Chondrocyte (in vitro differentiated cells): ENCODE measurements at regions not wholly inside any gene's neighbourhood (a gene's known extent, or its start where the extent isn't known, plus 50 kb on each side); places are given as distances from the start of the nearest gene placed in this dataset.

Experiments used
- DNase-seq: peaks from one replicate; pipeline ENCODE4 v3.0.0; 2021; ENCODE audit warnings: mixed read lengths, low spot score
- H3K27ac Mint-ChIP-seq: one replicate; pipeline ENCODE4 v1.8.0; 2021; ENCODE audit warnings: mild to moderate bottlenecking, moderate library complexity, mixed read lengths; ENCODE audit not compliant: unreplicated experiment
- H3K27me3 Mint-ChIP-seq: 2 replicates; pipeline ENCODE4 v1.8.0; 2021; ENCODE audit warnings: low read depth, mixed read lengths
- H3K36me3 Mint-ChIP-seq: 2 replicates; pipeline ENCODE4 v1.8.0; 2021; ENCODE audit warnings: low read depth, mixed read lengths
- H3K4me1 Mint-ChIP-seq: 2 replicates; pipeline ENCODE4 v1.8.0; 2021; ENCODE audit warnings: low read depth, mild to moderate bottlenecking, mixed read lengths
- H3K4me3 Mint-ChIP-seq: one replicate; pipeline ENCODE4 v1.8.0; 2021; ENCODE audit warnings: mild to moderate bottlenecking, moderate library complexity, mixed read lengths; ENCODE audit not compliant: unreplicated experiment
- H3K9me3 Mint-ChIP-seq: 2 replicates; pipeline ENCODE4 v1.8.0; 2021; ENCODE audit warnings: low read depth, mixed read lengths
- CTCF ChIP-seq: fragments of 200-600 bp; sonication (generic); IDR thresholded peaks from 2 replicates; pipeline ENCODE4 v1.5.0; 2021; ENCODE audit warnings: antibody characterized with exemption, mild to moderate bottlenecking, moderate library complexity

GRCh38 chr1:114278911-114279310, 125.2 kb upstream of the SYT6 start:
- peaks cover 9% of the 10 kb centered on the region for H3K9me3 Mint-ChIP-seq
- DNase-seq: no peak
- peaks cover 2% of the 10 kb centered on the region for H3K36me3 Mint-ChIP-seq
- peaks cover 25% of the 10 kb centered on the region for H3K27me3 Mint-ChIP-seq
- no peaks in the 10 kb centered on the region for H3K4me1 Mint-ChIP-seq
- no peak for TF ChIP-seq CTCF
- H3K4me3 Mint-ChIP-seq: no peak overlapping the region
- H3K27ac Mint-ChIP-seq: no peak overlapping the region

DNA sequence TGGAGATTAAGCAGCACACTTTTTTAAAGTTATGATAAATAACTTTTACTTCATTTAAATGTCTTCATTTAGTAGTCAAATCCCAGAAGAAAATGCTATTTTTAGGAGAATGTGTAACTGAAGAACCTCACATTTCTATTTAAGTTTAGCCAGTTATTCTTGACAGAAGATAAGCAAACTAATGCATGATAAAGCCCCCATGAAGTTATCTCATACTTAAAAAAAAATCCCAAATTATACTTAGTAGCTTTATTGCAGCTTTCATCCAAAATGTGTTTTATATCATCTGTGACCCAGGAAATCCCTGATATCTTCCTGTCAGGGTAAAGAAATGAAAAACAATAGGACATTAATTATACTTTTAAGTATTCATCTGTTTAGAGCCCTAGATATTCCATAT, 124.8 kb upstream of the SYT6 start:
- H3K9me3 Mint-ChIP-seq: peaks cover 9% of the 10 kb centered on the region
- H3K36me3 Mint-ChIP-seq: peaks cover 2% of the 10 kb centered on the region
- TF ChIP-seq CTCF: no peak
- H3K4me3 Mint-ChIP-seq: no peak overlapping the region
- no peak overlapping the region for H3K27ac Mint-ChIP-seq
- H3K27me3 Mint-ChIP-seq: peaks cover 25% of the 10 kb centered on the region
- no peaks in the 10 kb centered on the region for H3K4me1 Mint-ChIP-seq
- DNase-seq: no peak

DNA sequence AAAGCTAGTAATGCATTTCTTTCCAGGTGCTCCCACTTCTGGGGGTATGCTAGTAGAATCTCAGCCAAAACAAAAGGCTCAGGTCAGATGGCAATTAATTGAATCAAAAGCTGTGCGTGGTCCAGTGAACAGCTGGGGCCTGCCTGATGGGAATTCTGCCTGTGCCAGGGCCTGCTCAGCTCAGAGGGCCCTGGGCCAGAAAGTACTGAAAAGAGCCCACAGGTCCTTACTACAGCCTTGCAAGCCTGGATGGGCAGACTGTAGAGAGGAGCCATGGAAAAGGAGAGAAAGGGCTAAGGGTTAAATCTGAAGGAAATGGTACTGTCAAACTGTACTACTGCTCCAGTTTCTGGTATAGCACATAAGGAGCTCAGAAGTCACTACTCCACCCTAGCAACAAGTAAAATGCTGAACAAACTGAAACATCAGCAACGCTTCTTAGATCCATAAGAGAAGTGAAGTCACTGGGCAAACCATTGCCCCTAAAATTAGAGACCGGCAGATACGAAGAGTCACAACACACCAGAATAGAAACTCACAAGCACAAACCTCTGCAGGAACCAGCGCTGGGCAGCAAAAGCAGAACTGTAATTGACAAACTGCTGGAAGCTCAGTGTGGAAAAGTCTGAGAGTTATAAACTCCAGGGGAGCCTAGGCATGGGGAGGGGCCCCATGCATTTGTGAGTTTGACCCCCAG, 121.1 kb upstream of the SYT6 start:
- Mint-ChIP-seq H3K27me3 (peaks cover 37% of the 10 kb centered on the region), H3K9me3 (peaks cover 8% of the 10 kb centered on the region), H3K4me1 (no peaks in the 10 kb centered on the region), H3K36me3 (peaks cover 2% of the 10 kb centered on the region), H3K27ac (no peak overlapping the region), H3K4me3 (no peak overlapping the region)
- TF ChIP-seq CTCF: no peak
- no peak for DNase-seq

- Mint-ChIP-seq H3K4me1 (no peaks in the 10 kb centered on the region), H3K9me3 (no peaks in the 10 kb centered on the region), H3K27me3 (peaks cover 38% of the 10 kb centered on the region), H3K27ac (no peak overlapping the region), H3K4me3 (no peak overlapping the region), H3K36me3 (no peaks in the 10 kb centered on the region)
- TF ChIP-seq CTCF: no peak
- DNase-seq: no peak
Measured at GRCh38 chr1:114272593-114272992, 118.9 kb upstream of the SYT6 start.

DNA sequence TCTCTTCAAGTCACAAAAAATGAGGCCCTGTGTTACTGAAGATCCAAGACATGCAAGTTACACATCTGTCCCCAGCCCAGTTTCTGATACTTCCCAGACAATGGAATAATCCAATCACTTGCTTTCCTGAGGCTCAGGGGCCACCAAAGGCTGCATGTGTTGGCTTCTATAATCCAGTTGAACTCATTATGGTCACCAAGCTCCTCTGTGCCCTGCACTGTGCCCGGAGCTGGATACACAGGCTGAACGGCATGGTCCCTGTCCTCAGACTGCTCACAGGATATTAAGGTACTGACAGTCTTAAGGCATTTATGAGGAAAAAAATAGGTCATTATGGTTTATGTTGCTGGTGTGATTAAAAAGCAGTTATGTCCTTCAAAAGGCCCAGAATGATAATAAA, 117.0 kb upstream of the SYT6 start:
- H3K27me3 Mint-ChIP-seq: peaks cover 41% of the 10 kb centered on the region
- no peaks in the 10 kb centered on the region for H3K4me1 Mint-ChIP-seq
- H3K4me3 Mint-ChIP-seq: no peak overlapping the region

More for the DNA sequence above, 117.0 kb upstream of the SYT6 start:
- no peak for DNase-seq
- Mint-ChIP-seq H3K27ac (no peak overlapping the region), H3K9me3 (no peaks in the 10 kb centered on the region), H3K36me3 (no peaks in the 10 kb centered on the region)
- TF ChIP-seq CTCF: no peak
